Breast epithelium (tissue), 4 donors: ENCODE measurements at regions not wholly inside any gene's neighbourhood (a gene's known extent, or its start where the extent isn't known, plus 50 kb on each side); places are given as distances from the start of the nearest gene placed in this dataset.

Experiments
- DNase-seq, 2 donors: peaks; one replicate each; pipeline ENCODE4 v3.0.0-alpha.2; 2019; ENCODE audit warnings: low spot score in 2 of 2
- H3K27ac ChIP-seq, 2 donors: fragments of 200-600 bp; sonication (generic) in 1 of 2; one replicate each; pipeline ENCODE4 v1.5.1; 2016 to 2019; ENCODE audit warnings: mild to moderate bottlenecking in 1 of 2
- H3K27me3 ChIP-seq, 2 donors: fragments of 200-600 bp; sonication (generic) in 1 of 2; one replicate each; pipeline versions ENCODE4 v1.5.1 to v1.6.0; 2017 to 2019; ENCODE audit warnings: control low read depth in 1 of 2, mild to moderate bottlenecking in 1 of 2
- H3K36me3 ChIP-seq: fragments of 200-600 bp; one replicate; pipeline ENCODE4 v1.5.1; 2019
- H3K4me1 ChIP-seq, 2 donors: fragments of 200-600 bp; sonication (generic); one replicate each; pipeline ENCODE4 v1.5.1; 2016 to 2019; ENCODE audit warnings: control low read depth in 1 of 2
- H3K4me3 ChIP-seq, 3 donors: fragments of 200-600 bp; sonication (generic); 1 replicate in 2 of 3; 2 replicates in 1 of 3; pipeline ENCODE4 v1.5.1; 2016 to 2019; ENCODE audit warnings: mild to moderate bottlenecking in 3 of 3, moderate library complexity in 2 of 3
- H3K9me3 ChIP-seq, 2 donors: fragments of 200-600 bp; sonication (generic) in 1 of 2; one replicate each; pipeline ENCODE4 v1.5.1; 2016 to 2019; ENCODE audit warnings: control low read depth in 1 of 2
- CTCF ChIP-seq, 3 donors: fragments of 450-650 bp; IDR thresholded peaks; one replicate each; pipeline ENCODE4 v1.5.1; 2016 to 2017; ENCODE audit warnings: antibody characterized with exemption in 3 of 3, mild to moderate bottlenecking in 3 of 3, moderate library complexity in 3 of 3
- POLR2A ChIP-seq: fragments of 450-650 bp; IDR thresholded peaks from one replicate; pipeline ENCODE4 v1.6.1; 2016; ENCODE audit warnings: antibody characterized with exemption, mild to moderate bottlenecking, moderate library complexity
- POLR2AphosphoS5 ChIP-seq, 3 donors: sonication (generic); formaldehyde crosslinking; IDR thresholded peaks; one replicate each; pipeline ENCODE4 v1.6.1; 2017; ENCODE audit warnings: antibody characterized with exemption in 3 of 3
- intact Hi-C: fragments of 100-400 bp; cut with DNase I; formaldehyde crosslinking; loops from one replicate; pipeline ENCODE4 v1.15.1; 2023; ENCODE audit warnings: low total_unique reads

- no peak for TF ChIP-seq POLR2AphosphoS5 (IDR thresholded peaks at IDR 0.05)
- no peak for TF ChIP-seq CTCF (IDR thresholded peaks at IDR 0.05)
- no peak for TF ChIP-seq POLR2A
- DNase-seq, result no peak
- Histone ChIP-seq H3K36me3 (no peaks in the 10 kb centered on the region), H3K4me3 (no peak overlapping the region), H3K9me3 (no peaks in the 10 kb centered on the region), H3K27me3 (no peaks in the 10 kb centered on the region), H3K4me1 (no peaks in the 10 kb centered on the region), H3K27ac (no peak overlapping the region)
- intact Hi-C loops, result no loop called here
These were observed 492.0 kb upstream of the RUNX1 start for GRCh38 chr21:35540950-35541638.

GRCh38 chr21:35538386-35538785 is 489.3 kb upstream of the RUNX1 start:
- H3K27ac ChIP-seq, result no peak overlapping the region
- H3K9me3 ChIP-seq, result no peaks in the 10 kb centered on the region
- H3K36me3 ChIP-seq, result no peaks in the 10 kb centered on the region
- H3K4me1 ChIP-seq, result no peaks in the 10 kb centered on the region
- H3K27me3 ChIP-seq, result no peaks in the 10 kb centered on the region
- H3K4me3 ChIP-seq, result no peak overlapping the region
- TF ChIP-seq POLR2AphosphoS5 (IDR thresholded peaks at IDR 0.05) (no peak), CTCF (IDR thresholded peaks at IDR 0.05) (no peak), POLR2A (no peak)
- intact Hi-C loops, result no loop called here
- no peak for DNase-seq

GRCh38 chr21:35537604-35538003 is 488.5 kb upstream of the RUNX1 start:
- no peaks in the 10 kb centered on the region for H3K4me1 ChIP-seq
- no peak overlapping the region for H3K27ac ChIP-seq
- H3K9me3 ChIP-seq, result no peaks in the 10 kb centered on the region
- H3K36me3 ChIP-seq, result no peaks in the 10 kb centered on the region
- TF ChIP-seq POLR2A, result no peak
- TF ChIP-seq CTCF (IDR thresholded peaks at IDR 0.05), result no peak
- no peak for TF ChIP-seq POLR2AphosphoS5 (IDR thresholded peaks at IDR 0.05)
- H3K27me3 ChIP-seq, result no peaks in the 10 kb centered on the region
- no peak for DNase-seq
- no peak overlapping the region for H3K4me3 ChIP-seq
- intact Hi-C loops, result no loop called here

- no peaks in the 10 kb centered on the region for H3K4me1 ChIP-seq
These were observed 484.8 kb upstream of the RUNX1 start for GRCh38 chr21:35533893-35534292.

More at GRCh38 chr21:35533893-35534292, 484.8 kb upstream of the RUNX1 start:
- intact Hi-C loops, result no loop called here
- TF ChIP-seq POLR2AphosphoS5 (IDR thresholded peaks at IDR 0.05) (no peak), CTCF (IDR thresholded peaks at IDR 0.05) (no peak), POLR2A (no peak)
- Histone ChIP-seq H3K27ac (no peak overlapping the region), H3K36me3 (no peaks in the 10 kb centered on the region), H3K9me3 (no peaks in the 10 kb centered on the region), H3K27me3 (no peaks in the 10 kb centered on the region), H3K4me3 (no peak overlapping the region)
- no peak for DNase-seq
